Activated CD4-positive, alpha-beta T cell treated with anti-CD3 and anti-CD28 coated beads for 36 hours (primary cell): ENCODE measurements at regions not wholly inside any gene's neighbourhood (a gene's known extent, or its start where the extent isn't known, plus 50 kb on each side); places are given as distances from the start of the nearest gene placed in this dataset.

Source experiments
- ATAC-seq: fragments of 200-7000 bp; cut with Tn5 transposase; one replicate; pipeline ENCODE4 v1.10.0; 2021; ENCODE audit warnings: mild to moderate bottlenecking, moderate library complexity
- CTCF ChIA-PET: fragments of 350-600 bp; sonication (Branson Sonifier 250); formaldehyde crosslinking; loops from one replicate; lab custom pipeline; 2021; ENCODE audit warnings: antibody characterized with exemption; lab: Charles Lee
- POLR2A ChIA-PET: fragments of 350-600 bp; sonication (Branson Sonifier 250); formaldehyde crosslinking; loops from one replicate; lab custom pipeline; 2021; ENCODE audit warnings: antibody characterized with exemption, inconsistent platforms; lab: Charles Lee
- DNase-seq: peaks from one replicate; pipeline ENCODE4 v3.0.0-alpha.2; 2020
- H3K27ac Mint-ChIP-seq: one replicate; pipeline ENCODE4 v1.8.0; 2021; ENCODE audit warnings: mixed read lengths
- H3K27me3 Mint-ChIP-seq: one replicate; pipeline ENCODE4 v1.8.0; 2021; ENCODE audit warnings: mixed read lengths
- H3K36me3 Mint-ChIP-seq: one replicate; pipeline ENCODE4 v1.8.0; 2021; ENCODE audit warnings: low read depth, mixed read lengths
- H3K4me1 Mint-ChIP-seq: one replicate; pipeline ENCODE4 v1.8.0; 2021; ENCODE audit warnings: mixed read lengths
- H3K4me3 Mint-ChIP-seq: one replicate; pipeline ENCODE4 v1.8.0; 2021; ENCODE audit warnings: mild to moderate bottlenecking, moderate library complexity, mixed read lengths
- H3K9me3 Mint-ChIP-seq: one replicate; pipeline ENCODE4 v1.8.0; 2021; ENCODE audit warnings: low read depth, mixed read lengths
- intact Hi-C, 2 experiments: fragments of 100-400 bp; cut with DNase I in 1 of 2; cut with micrococcal nuclease in 1 of 2; formaldehyde crosslinking; loops; one replicate each; pipeline versions ENCODE4 v1.14.2 to v1.15.1; 2022 to 2024; cut with DNase I, micrococcal nuclease

DNA sequence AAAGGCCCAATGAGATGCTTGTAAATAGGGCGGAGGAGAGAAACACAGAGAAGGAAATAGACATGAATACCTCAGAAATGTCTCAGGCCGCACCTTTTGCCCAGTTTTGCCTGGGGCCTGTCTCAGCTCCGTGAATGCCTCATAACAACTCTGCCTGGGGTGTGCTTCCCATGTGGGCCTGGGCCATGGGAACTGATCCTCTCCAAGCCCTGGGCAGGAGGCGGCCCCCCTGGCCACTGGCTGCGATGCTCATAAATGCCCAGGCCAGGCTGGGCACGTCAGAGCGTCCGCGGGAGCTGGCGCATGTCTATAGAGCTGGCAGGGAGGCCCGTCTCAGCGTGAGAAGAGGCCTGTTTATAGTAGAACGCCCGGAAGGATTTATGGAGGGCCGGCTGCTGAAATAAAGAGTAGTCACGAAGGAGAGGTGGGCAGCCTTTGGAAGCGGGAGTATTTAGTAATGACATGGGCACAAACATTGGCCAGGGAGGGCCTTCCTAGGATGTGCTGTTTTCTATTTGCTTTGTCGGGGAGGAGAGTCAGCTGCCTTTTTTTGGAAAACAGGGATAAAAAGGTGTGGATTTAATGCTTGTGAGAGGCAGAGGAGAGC lies 85.9 kb upstream of the IGF1R start:
- intact Hi-C loops, result no loop called here
- Mint-ChIP-seq H3K4me3 (no peak overlapping the region), H3K27me3 (peaks cover 2% of the 10 kb centered on the region), H3K9me3 (no peaks in the 10 kb centered on the region), H3K4me1 (peaks cover 4% of the 10 kb centered on the region), H3K36me3 (no peaks in the 10 kb centered on the region), H3K27ac (no peak overlapping the region)
- POLR2A ChIA-PET, result no interaction called here
- ATAC-seq (no peak), DNase-seq (no peak)
- CTCF ChIA-PET, result interaction anchor here (1.3 to 1.5 kb wide), 2 partner anchors 12 to 14 kb away, joined by 4 to 5 read pairs; no protein-coding TSS in a partner anchor

DNA sequence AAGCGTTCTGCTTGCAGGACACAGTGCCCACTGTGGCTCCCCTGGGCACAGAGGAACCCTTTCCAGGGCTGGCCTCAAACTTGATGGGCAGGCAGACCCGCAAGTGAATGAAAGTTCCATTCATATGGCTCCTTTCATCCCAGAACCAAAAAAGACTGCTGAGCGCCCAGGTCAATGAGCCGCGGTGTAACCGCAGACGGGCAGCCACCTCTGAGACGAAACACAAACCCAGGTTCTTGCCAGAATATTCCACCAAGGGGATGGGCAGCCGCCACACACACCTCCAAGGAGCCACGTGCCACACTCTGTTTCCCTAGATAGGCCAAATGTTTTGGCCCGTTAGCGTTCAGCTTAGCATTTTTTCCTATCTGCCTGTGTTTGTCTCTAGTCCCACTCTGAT lies 82.8 kb upstream of the IGF1R start:
- no peak for DNase-seq
- no peaks in the 10 kb centered on the region for H3K9me3 Mint-ChIP-seq
- no peaks in the 10 kb centered on the region for H3K36me3 Mint-ChIP-seq
- POLR2A ChIA-PET, result no interaction called here
- H3K4me1 Mint-ChIP-seq, result peaks cover 4% of the 10 kb centered on the region
- H3K4me3 Mint-ChIP-seq, result no peak overlapping the region
- ATAC-seq, result no peak
- H3K27me3 Mint-ChIP-seq, result peaks cover 2% of the 10 kb centered on the region
- CTCF ChIA-PET, result interaction anchor here (0.6 kb wide), 1 partner anchor 67 kb away, joined by 3 read pairs; no protein-coding TSS in a partner anchor
- H3K27ac Mint-ChIP-seq, result no peak overlapping the region
- intact Hi-C loops, result no loop called here

DNA sequence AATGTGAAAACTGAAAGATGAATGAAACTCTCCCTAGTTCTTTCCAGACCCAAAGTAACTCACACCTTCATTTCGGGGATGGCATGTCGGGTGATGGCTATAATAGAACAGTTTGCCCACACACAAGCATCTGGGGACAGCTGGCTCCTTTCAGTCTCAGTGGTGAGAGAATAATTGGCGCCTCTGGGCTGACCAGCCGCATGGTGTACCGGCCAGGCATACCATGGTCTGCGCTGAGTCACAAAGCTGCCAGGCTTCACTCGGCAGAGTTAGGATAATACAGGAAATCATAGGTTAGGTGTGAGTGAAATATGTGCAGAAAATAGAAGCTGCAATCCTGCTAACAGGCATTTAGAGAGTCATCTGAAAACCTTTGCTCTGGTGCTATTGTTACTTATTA lies 80.4 kb upstream of the IGF1R start:
- no peak for DNase-seq
- ATAC-seq, result no peak
- no peak overlapping the region for H3K4me3 Mint-ChIP-seq
- CTCF ChIA-PET, result interaction anchor here (0.6 to 1.1 kb wide), 4 partner anchors 24 to 48 kb away, joined by 3 to 5 read pairs (median 3); no protein-coding TSS in a partner anchor
- no peaks in the 10 kb centered on the region for H3K4me1 Mint-ChIP-seq
- intact Hi-C loops, result no loop called here
- no peaks in the 10 kb centered on the region for H3K36me3 Mint-ChIP-seq
- H3K9me3 Mint-ChIP-seq, result no peaks in the 10 kb centered on the region
- POLR2A ChIA-PET, result no interaction called here
- H3K27me3 Mint-ChIP-seq, result peaks cover 4% of the 10 kb centered on the region
- H3K27ac Mint-ChIP-seq, result no peak overlapping the region

DNA sequence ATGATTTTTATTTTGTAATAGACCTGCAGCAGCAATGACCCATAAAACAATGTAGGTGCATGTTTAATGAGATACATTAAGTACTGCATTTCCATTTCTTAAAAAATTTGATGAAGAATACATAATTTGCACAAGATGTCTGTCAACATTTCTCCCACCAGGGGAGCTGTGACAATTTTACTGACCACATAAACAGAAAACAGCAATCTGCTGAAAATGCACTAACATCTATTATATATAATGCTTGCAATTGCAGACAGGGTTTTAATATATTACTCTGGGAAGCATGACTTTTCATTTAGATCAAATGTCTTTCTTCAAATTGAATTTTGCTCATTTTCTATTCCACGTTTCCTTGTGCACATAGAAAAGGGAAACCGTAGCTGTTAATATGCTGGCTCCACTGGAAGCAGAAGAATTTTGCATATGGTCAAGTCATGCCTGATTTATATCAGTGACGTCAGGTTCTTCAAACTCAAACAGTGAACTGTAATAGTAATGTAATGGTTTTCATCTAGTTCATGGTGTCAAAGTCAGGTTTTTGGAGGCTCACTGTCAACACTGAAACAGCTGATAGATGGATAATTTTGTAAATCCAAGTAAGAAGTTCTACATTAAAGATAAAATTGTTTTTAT lies 79.8 kb upstream of the IGF1R start:
- Mint-ChIP-seq H3K4me1 (no peaks in the 10 kb centered on the region), H3K9me3 (no peaks in the 10 kb centered on the region), H3K27me3 (peaks cover 4% of the 10 kb centered on the region), H3K27ac (no peak overlapping the region), H3K4me3 (no peak overlapping the region), H3K36me3 (no peaks in the 10 kb centered on the region)
- ChIA-PET POLR2A (no interaction called here), CTCF (interaction anchor here (0.8 to 1.2 kb wide), 6 partner anchors 14 to 251 kb away, joined by 3 to 5 read pairs (median 3); no protein-coding TSS in a partner anchor)
- ATAC-seq (no peak), DNase-seq (no peak)
- intact Hi-C loops, result no loop called here

DNA sequence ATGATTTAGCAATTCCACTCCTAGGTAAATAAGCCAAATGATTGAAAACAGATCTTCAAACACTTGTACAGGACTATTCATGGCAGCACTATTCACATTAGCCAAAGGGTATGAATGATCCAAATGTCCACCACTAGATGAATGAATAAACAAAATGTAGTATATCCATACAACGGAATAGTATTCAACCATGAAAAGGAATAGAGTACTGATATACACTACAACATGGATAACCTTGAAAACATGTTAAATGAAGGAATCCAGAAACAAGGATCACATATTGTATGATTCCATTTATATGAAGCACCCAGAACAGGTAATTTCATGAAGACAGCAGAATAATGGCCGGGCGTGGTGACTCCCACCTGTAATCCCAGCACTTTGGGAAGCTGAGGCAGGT lies 78.2 kb upstream of the IGF1R start:
- no peaks in the 10 kb centered on the region for H3K4me1 Mint-ChIP-seq
- H3K27ac Mint-ChIP-seq, result no peak overlapping the region
- peaks cover 4% of the 10 kb centered on the region for H3K27me3 Mint-ChIP-seq
- no peak overlapping the region for H3K4me3 Mint-ChIP-seq
- H3K9me3 Mint-ChIP-seq, result no peaks in the 10 kb centered on the region
- H3K36me3 Mint-ChIP-seq, result no peaks in the 10 kb centered on the region
- intact Hi-C loops, result no loop called here
- CTCF ChIA-PET, result no interaction called here
- DNase-seq (no peak), ATAC-seq (no peak)
- POLR2A ChIA-PET, result no interaction called here

DNA sequence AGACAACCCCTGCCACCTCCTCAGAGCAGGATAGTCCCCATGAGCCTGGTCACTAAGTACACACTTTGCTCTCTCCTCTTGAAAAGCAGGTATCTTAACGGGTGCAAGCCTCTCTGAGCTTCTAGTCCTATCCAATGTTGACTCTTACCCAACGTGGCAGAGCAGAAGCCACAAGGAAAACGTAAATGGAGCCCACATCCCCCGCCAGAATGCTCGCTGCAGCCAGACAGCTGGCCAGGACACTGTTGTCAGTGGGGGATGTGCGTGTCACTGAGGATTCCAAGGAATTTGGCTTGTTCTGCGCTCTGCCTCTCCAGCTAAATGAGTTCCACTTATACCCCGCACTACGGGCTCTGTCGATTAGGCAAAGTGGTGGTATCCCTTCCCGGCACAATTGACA lies 67.8 kb upstream of the IGF1R start:
- ATAC-seq, result no peak
- Mint-ChIP-seq H3K9me3 (peaks cover 3% of the 10 kb centered on the region), H3K27me3 (peaks cover 19% of the 10 kb centered on the region), H3K4me1 (peaks cover 5% of the 10 kb centered on the region), H3K4me3 (no peak overlapping the region), H3K36me3 (no peaks in the 10 kb centered on the region), H3K27ac (no peak overlapping the region)
- DNase-seq, result no peak
- CTCF ChIA-PET, result no interaction called here
- intact Hi-C loops, result loop anchor here in 1 of 2 experiments (2.0 kb wide), 1 partner anchor 66 kb away; no protein-coding TSS in a partner anchor
- POLR2A ChIA-PET, result no interaction called here

DNA sequence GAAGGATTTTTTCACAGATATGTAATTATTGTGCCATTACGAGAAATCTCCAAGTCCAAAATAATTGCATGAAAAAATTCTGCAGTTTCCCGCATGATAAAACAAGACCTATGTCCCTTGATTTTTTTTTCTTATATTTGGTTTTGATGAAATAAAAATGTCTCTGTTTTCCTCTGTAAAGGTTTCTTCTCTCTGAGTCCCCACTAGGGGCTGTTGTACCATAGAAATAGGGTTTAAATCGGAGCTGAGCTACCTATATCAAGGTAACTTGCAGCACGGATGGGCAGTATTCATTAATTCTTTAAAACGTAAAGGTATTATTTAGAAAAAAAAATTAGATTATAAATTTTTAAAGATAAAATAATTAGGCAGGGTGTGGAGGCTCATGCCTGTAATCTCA lies 66.6 kb upstream of the IGF1R start:
- no peaks in the 10 kb centered on the region for H3K36me3 Mint-ChIP-seq
- DNase-seq, result no peak
- peaks cover 3% of the 10 kb centered on the region for H3K9me3 Mint-ChIP-seq
- intact Hi-C loops, result loop anchor here in 1 of 2 experiments (2.0 kb wide), 1 partner anchor 65 kb away; no protein-coding TSS in a partner anchor
- ChIA-PET CTCF (interaction anchor here (0.6 to 2.2 kb wide), 4 partner anchors 13 to 336 kb away, joined by 3 to 8 read pairs (median 3); no protein-coding TSS in a partner anchor), POLR2A (interaction anchor here (0.7 kb wide), 2 partner anchors 19 to 48 kb away, joined by 3 to 4 read pairs; no protein-coding TSS in a partner anchor)
- no peak overlapping the region for H3K4me3 Mint-ChIP-seq
- no peak overlapping the region for H3K27ac Mint-ChIP-seq
- no peak for ATAC-seq
- H3K4me1 Mint-ChIP-seq, result peaks cover 11% of the 10 kb centered on the region
- peaks cover 21% of the 10 kb centered on the region for H3K27me3 Mint-ChIP-seq

DNA sequence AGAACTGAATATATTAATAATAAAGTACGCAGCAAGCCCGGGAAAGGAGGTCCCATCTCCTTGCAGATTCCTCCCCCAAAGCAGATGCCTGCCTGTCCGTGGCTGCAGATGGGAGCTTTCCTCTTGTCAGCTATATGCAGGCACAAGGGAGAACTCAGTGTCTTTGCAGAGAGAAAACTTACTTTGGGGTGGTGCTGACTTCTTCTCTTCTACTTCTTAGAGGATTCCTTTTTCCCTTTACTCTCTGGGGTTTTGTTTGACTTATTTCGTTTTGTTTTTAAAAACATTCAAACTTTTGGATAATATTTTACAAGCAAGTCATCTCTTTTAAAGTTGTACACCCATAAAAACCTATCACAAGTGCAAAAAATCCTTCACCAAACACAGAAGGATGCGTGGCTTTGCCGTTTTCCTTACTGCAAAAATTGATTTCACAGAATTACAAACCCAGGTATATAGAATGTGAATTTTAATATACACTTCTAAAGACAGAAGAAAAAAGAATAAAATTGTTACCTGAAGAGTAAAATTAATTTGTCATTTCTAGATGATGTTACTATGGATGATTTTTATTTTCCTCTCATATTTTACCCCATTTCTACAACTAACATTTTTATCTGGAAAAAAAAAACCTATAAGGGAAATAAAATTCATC lies 65.3 kb upstream of the IGF1R start:
- DNase-seq (no peak), ATAC-seq (no peak)
- ChIA-PET CTCF (interaction anchor here (1.7 to 2.2 kb wide), 2 partner anchors 14 to 64 kb away, joined by 3 to 8 read pairs; no protein-coding TSS in a partner anchor), POLR2A (no interaction called here)
- H3K36me3 Mint-ChIP-seq, result no peaks in the 10 kb centered on the region
- H3K4me1 Mint-ChIP-seq, result peaks cover 13% of the 10 kb centered on the region
- peaks cover 3% of the 10 kb centered on the region for H3K9me3 Mint-ChIP-seq
- peaks cover 21% of the 10 kb centered on the region for H3K27me3 Mint-ChIP-seq
- intact Hi-C loops, result no loop called here
- no peak overlapping the region for H3K27ac Mint-ChIP-seq
- no peak overlapping the region for H3K4me3 Mint-ChIP-seq

DNA sequence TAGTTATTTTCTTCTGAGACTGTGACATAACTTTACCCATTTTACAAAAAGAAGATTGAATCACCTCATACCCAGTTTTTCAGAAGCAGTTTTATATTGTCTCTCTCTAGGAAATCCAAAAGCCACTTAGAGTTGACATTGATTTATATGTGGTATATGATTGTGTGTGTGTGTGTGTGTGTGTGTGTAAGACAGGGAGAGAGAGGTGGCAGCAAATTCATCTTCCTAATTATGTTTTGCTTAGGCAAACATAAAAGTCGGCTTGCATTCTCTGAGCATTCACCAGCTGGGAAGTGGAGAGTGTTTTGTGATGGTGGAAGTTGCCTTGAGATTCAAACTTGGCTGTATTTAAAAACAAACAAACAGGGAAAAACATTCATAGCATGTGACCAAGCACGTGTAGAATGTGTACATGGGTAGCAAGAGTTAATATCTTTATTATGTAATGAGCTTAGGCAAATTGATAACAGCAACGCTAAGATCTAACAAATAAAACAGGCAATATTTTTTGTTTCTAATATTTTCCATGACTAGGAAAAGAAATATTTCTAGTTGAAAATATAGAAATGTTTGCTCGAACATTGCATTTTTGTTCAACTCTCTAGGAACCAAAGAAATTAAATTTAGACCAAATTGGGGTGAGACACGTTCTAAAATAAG lies 64.4 kb upstream of the IGF1R start:
- H3K4me1 Mint-ChIP-seq, result peaks cover 13% of the 10 kb centered on the region
- CTCF ChIA-PET, result interaction anchor here (1.3 to 1.8 kb wide), 2 partner anchors 22 to 298 kb away, joined by 3 to 6 read pairs; no protein-coding TSS in a partner anchor
- intact Hi-C loops, result no loop called here

DNA sequence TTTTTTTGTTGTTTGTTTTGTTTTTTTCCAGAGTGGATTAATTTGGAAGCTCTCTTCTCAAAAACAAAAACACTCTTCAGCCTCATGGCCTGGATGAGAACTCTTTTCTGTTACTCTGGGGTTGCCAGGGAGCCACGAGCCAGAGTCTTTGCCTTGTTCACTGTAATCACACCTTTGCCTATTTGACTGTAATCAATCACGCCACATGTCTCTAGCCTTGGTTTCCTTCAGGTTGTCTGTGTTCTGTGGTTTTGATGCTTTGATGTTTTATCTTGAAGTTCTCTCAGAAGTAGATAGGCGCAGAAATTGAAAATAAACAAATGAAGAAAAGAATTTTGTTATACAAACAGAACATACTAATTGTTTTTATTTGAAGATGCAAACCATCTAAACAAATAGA lies 62.3 kb upstream of the IGF1R start:
- ChIA-PET POLR2A (no interaction called here), CTCF (interaction anchor here (1.8 kb wide), 1 partner anchor 25 kb away, joined by 6 read pairs; no protein-coding TSS in a partner anchor)
- H3K9me3 Mint-ChIP-seq, result no peaks in the 10 kb centered on the region
- no peak overlapping the region for H3K4me3 Mint-ChIP-seq
- DNase-seq, result no peak
- peak; percentile 63 for ATAC-seq
- H3K4me1 Mint-ChIP-seq, result peaks cover 8% of the 10 kb centered on the region
- H3K27me3 Mint-ChIP-seq, result peaks cover 25% of the 10 kb centered on the region
- no peaks in the 10 kb centered on the region for H3K36me3 Mint-ChIP-seq
- intact Hi-C loops, result no loop called here
- no peak overlapping the region for H3K27ac Mint-ChIP-seq

More for the DNA sequence above, 64.4 kb upstream of the IGF1R start:
- Mint-ChIP-seq H3K4me3 (no peak overlapping the region), H3K36me3 (no peaks in the 10 kb centered on the region), H3K27me3 (peaks cover 24% of the 10 kb centered on the region), H3K27ac (no peak overlapping the region), H3K9me3 (no peaks in the 10 kb centered on the region)
- POLR2A ChIA-PET, result no interaction called here
- DNase-seq, result no peak
- no peak for ATAC-seq

DNA sequence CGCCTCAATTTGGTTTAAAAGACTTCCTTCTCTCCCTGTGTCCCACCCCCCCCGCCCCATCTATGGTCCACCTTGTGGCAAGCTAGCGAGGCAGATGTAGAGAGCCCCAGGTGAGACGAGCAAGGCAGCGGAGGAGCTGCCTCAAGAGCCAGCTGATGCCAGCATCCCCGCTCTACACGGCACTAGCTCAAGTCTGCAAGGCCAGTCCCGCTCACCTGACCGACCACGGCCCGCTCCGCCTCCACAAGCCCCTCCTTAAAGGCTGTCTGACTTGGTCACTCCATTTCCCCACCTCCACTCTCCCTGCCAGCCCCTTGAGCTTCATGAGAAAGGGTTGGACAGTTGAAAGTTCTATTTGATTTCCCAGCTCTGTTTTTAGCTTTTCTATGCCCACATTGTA lies 56.2 kb upstream of the IGF1R start:
- Mint-ChIP-seq H3K9me3 (no peaks in the 10 kb centered on the region), H3K27ac (no peak overlapping the region), H3K4me1 (no peaks in the 10 kb centered on the region), H3K27me3 (peaks cover 8% of the 10 kb centered on the region), H3K4me3 (no peak overlapping the region), H3K36me3 (no peaks in the 10 kb centered on the region)
- ChIA-PET POLR2A (no interaction called here), CTCF (interaction anchor here (0.8 kb wide), 1 partner anchor 24 kb away, joined by 3 read pairs; no protein-coding TSS in a partner anchor)
- ATAC-seq (no peak), DNase-seq (no peak)
- intact Hi-C loops, result no loop called here
